H9 (cell line): ENCODE measurements at regions not wholly inside any gene's neighbourhood (a gene's known extent, or its start where the extent isn't known, plus 50 kb on each side); places are given as distances from the start of the nearest gene placed in this dataset.

Source experiments
- DNase-seq: peaks from one replicate; pipeline ENCODE4 v3.0.0-alpha.2; 2017
- H2AFZ ChIP-seq: one replicate; pipeline ENCODE4 v1.6.1; 2013; ENCODE audit warnings: mild to moderate bottlenecking, low read length, control low read depth, moderate library complexity
- H2AK5ac ChIP-seq: 2 replicates; pipeline ENCODE4 v1.6.1; 2013; ENCODE audit warnings: low read length, control low read depth, mixed read lengths; ENCODE audit not compliant: insufficient read length
- H2BK120ac ChIP-seq: one replicate; pipeline ENCODE4 v1.6.1; 2013; ENCODE audit warnings: low read depth, mild to moderate bottlenecking, low read length, control low read depth, inconsistent platforms; ENCODE audit not compliant: poor library complexity, severe bottlenecking
- H2BK12ac ChIP-seq: 2 replicates; pipeline ENCODE4 v1.6.1; 2013; ENCODE audit warnings: low read length, control low read depth, mixed read lengths, low read depth; ENCODE audit not compliant: insufficient read length
- H2BK15ac ChIP-seq: 2 replicates; pipeline ENCODE4 v1.6.1; 2013; ENCODE audit warnings: low read depth, low read length, control low read depth
- H2BK20ac ChIP-seq: one replicate; pipeline ENCODE4 v1.6.1; 2013; ENCODE audit warnings: low read depth, mild to moderate bottlenecking, low read length, control low read depth, inconsistent platforms; ENCODE audit not compliant: poor library complexity, severe bottlenecking
- H2BK5ac ChIP-seq: 2 replicates; pipeline ENCODE4 v1.6.1; 2013; ENCODE audit warnings: low read length, control low read depth, mixed read lengths; ENCODE audit not compliant: insufficient read length
- H3K14ac ChIP-seq: 2 replicates; pipeline ENCODE4 v1.6.1; 2013; ENCODE audit warnings: low read length, control low read depth; ENCODE audit not compliant: insufficient read depth
- H3K18ac ChIP-seq: 2 replicates; pipeline ENCODE4 v1.6.1; 2013; ENCODE audit warnings: low read depth, mild to moderate bottlenecking, mixed read lengths, low read length, control low read depth; ENCODE audit not compliant: insufficient read length
- H3K23ac ChIP-seq: 2 replicates; pipeline ENCODE4 v1.6.1; 2013; ENCODE audit warnings: low read length, control low read depth, mixed read lengths, low read depth; ENCODE audit not compliant: insufficient read length
- H3K23me2 ChIP-seq: 2 replicates; pipeline ENCODE4 v1.6.1; 2013; ENCODE audit warnings: low read depth, mild to moderate bottlenecking, mixed read lengths, low read length, control low read depth; ENCODE audit not compliant: insufficient read length, poor library complexity, severe bottlenecking
- H3K27ac ChIP-seq: 2 replicates; pipeline ENCODE4 v1.5.1; 2013; ENCODE audit warnings: low read length, control low read depth, mixed read lengths, low read depth; ENCODE audit not compliant: insufficient read length
- H3K27me3 ChIP-seq: 2 replicates; pipeline ENCODE4 v1.6.1; 2013; ENCODE audit warnings: low read length, control low read depth, inconsistent platforms; ENCODE audit not compliant: insufficient read depth
- H3K4ac ChIP-seq: 2 replicates; pipeline ENCODE4 v1.6.1; 2013; ENCODE audit warnings: low read depth, mild to moderate bottlenecking, control low read depth, inconsistent platforms, low read length, moderate library complexity
- H3K4me1 ChIP-seq: 2 replicates; pipeline ENCODE4 v1.6.1; 2013; ENCODE audit warnings: low read length, control low read depth, inconsistent platforms; ENCODE audit not compliant: insufficient read depth
- H3K4me2 ChIP-seq: 2 replicates; pipeline ENCODE4 v1.6.1; 2013; ENCODE audit warnings: low read length, control low read depth, mixed read lengths; ENCODE audit not compliant: insufficient read length, insufficient read depth
- H3K56ac ChIP-seq: 2 replicates; pipeline ENCODE4 v1.6.1; 2013; ENCODE audit warnings: low read depth, mild to moderate bottlenecking, mixed read lengths, low read length, control low read depth; ENCODE audit not compliant: insufficient read length
- H3K79me1 ChIP-seq: 2 replicates; pipeline ENCODE4 v1.6.1; 2013; ENCODE audit warnings: low read depth, mild to moderate bottlenecking, moderate library complexity, low read length, control low read depth, inconsistent platforms; ENCODE audit not compliant: insufficient read depth, poor library complexity, severe bottlenecking
- H3K79me2 ChIP-seq: 2 replicates; pipeline ENCODE4 v1.6.1; 2013; ENCODE audit warnings: low read length, control low read depth, inconsistent platforms; ENCODE audit not compliant: insufficient read depth
- H3K9ac ChIP-seq: 2 replicates; pipeline ENCODE4 v1.6.1; 2013; ENCODE audit warnings: low read length, control low read depth, mixed read lengths; ENCODE audit not compliant: insufficient read length; ENCODE audit errors: extremely low read depth
- H3K9me3 ChIP-seq: one replicate; pipeline ENCODE4 v1.6.1; 2013; ENCODE audit warnings: low read depth, low read length, inconsistent platforms; ENCODE audit not compliant: control insufficient read depth
- H3T11ph ChIP-seq: one replicate; pipeline ENCODE4 v1.6.1; 2013; ENCODE audit warnings: mild to moderate bottlenecking, low read length, control low read depth, inconsistent platforms
- H4K20me1 ChIP-seq: one replicate; pipeline ENCODE4 v1.6.1; 2013; ENCODE audit not compliant: control insufficient read depth, insufficient read length, insufficient read depth
- H4K5ac ChIP-seq: 2 replicates; pipeline ENCODE4 v1.6.1; 2013; ENCODE audit warnings: low read depth, mild to moderate bottlenecking, mixed read lengths, low read length, control low read depth; ENCODE audit not compliant: insufficient read length
- H4K8ac ChIP-seq: replicated peaks from 2 replicates; pipeline ENCODE4 v1.6.1; 2013; ENCODE audit warnings: low read length, control low read depth, mixed read lengths, low read depth; ENCODE audit not compliant: insufficient read length
- H4K91ac ChIP-seq: 2 replicates; pipeline ENCODE4 v1.6.1; 2013; ENCODE audit warnings: low read depth, mild to moderate bottlenecking, moderate library complexity, mixed read lengths, low read length, control low read depth; ENCODE audit not compliant: insufficient read length
- H3K27ac Mint-ChIP-seq, 3 experiments: 2 replicates in 2 of 3; 3 replicates in 1 of 3; pipeline ENCODE4 v1.8.0; 2020 to 2021; ENCODE audit warnings: mixed read lengths in 3 of 3, mild to moderate bottlenecking in 1 of 3, moderate library complexity in 1 of 3
- H3K27me3 Mint-ChIP-seq: 2 replicates; pipeline ENCODE4 v1.8.0; 2021; ENCODE audit warnings: low read depth, mild to moderate bottlenecking, moderate library complexity, mixed read lengths
- H3K36me3 Mint-ChIP-seq, 3 experiments: 2 replicates in 2 of 3; 3 replicates in 1 of 3; pipeline ENCODE4 v1.8.0; 2020 to 2021; ENCODE audit warnings: low read depth in 3 of 3, mixed read lengths in 3 of 3; ENCODE audit not compliant: insufficient read depth in 1 of 3
- H3K4me1 Mint-ChIP-seq, 2 experiments: 2 replicates each; pipeline ENCODE4 v1.8.0; 2020; ENCODE audit warnings: mixed read lengths in 2 of 2
- H3K4me3 Mint-ChIP-seq, 2 experiments: 2 replicates in 1 of 2; 3 replicates in 1 of 2; pipeline ENCODE4 v1.8.0; 2020 to 2021; ENCODE audit warnings: mild to moderate bottlenecking in 2 of 2, mixed read lengths in 2 of 2, moderate library complexity in 1 of 2
- H3K9me3 Mint-ChIP-seq, 2 experiments: 2 replicates in 1 of 2; 3 replicates in 1 of 2; pipeline ENCODE4 v1.8.0; 2020; ENCODE audit warnings: mild to moderate bottlenecking in 2 of 2, mixed read lengths in 2 of 2, moderate library complexity in 1 of 2
- CTCF ChIP-seq: fragments of 200-600 bp; sonication (generic); conservative IDR thresholded peaks from 3 replicates; pipeline ENCODE4 v1.8.0; 2021; ENCODE audit warnings: antibody characterized with exemption, mild to moderate bottlenecking
- whole genome bisulfite sequencing: extraction: QIAGEN DNeasy Blood & Tissue Kit; methylation state at CpG from one replicate; pipeline ENCODE4 v1.1.7; 2013; ENCODE audit warnings: missing lambda C conversion rate, low lambda C conversion rate, mixed read lengths; ENCODE audit not compliant: insufficient read length; ENCODE audit errors: extremely low coverage; 5-methylcytosine and 5-hydroxymethylcytosine counted together

GRCh38 chr1:83511146-83511726 is 487.7 kb downstream of the TTLL7 start:
- H4K20me1 ChIP-seq: no peaks in the 10 kb centered on the region
- no peaks in the 10 kb centered on the region for H3K4me1 ChIP-seq
- no peak overlapping the region for H4K8ac ChIP-seq
- no peak overlapping the region for H2BK5ac ChIP-seq
- H3K4me2 ChIP-seq: no peak overlapping the region
- no peak overlapping the region for H2AK5ac ChIP-seq
- no CpG with 5 or more reads among the region's 2 CpGs for WGBS
- H3K27ac ChIP-seq: no peak overlapping the region
- no peaks in the 10 kb centered on the region for H3K9me3 ChIP-seq
- Mint-ChIP-seq H3K4me1 (peaks cover 0 to 3% of the 10 kb centered on the region in 2 experiments; a peak in 1 of 4 replicates), H3K4me3 (no peak overlapping the region), H3K27ac (no peak overlapping the region), H3K36me3 (no peaks in the 10 kb centered on the region), H3K9me3 (no peaks in the 10 kb centered on the region), H3K27me3 (no peaks in the 10 kb centered on the region)
- H3K23me2 ChIP-seq: no peaks in the 10 kb centered on the region
- H3K4ac ChIP-seq: no peak overlapping the region
- H2BK20ac ChIP-seq: no peak overlapping the region
- DNase-seq: no peak
- H4K5ac ChIP-seq: no peak overlapping the region
- no peak overlapping the region for H2BK15ac ChIP-seq
- no peak overlapping the region for H3K56ac ChIP-seq
- H2BK120ac ChIP-seq: no peak overlapping the region
- H3K14ac ChIP-seq: no peak overlapping the region
- no peak overlapping the region for H3T11ph ChIP-seq
- H3K79me1 ChIP-seq: no peaks in the 10 kb centered on the region
- no peak overlapping the region for H2AFZ ChIP-seq
- H3K79me2 ChIP-seq: no peaks in the 10 kb centered on the region
- H4K91ac ChIP-seq: no peak overlapping the region
- no peak overlapping the region for H3K18ac ChIP-seq
- H3K27me3 ChIP-seq: no peaks in the 10 kb centered on the region
- no peak overlapping the region for H3K23ac ChIP-seq
- no peak overlapping the region for H2BK12ac ChIP-seq
- H3K9ac ChIP-seq: no peak overlapping the region
- TF ChIP-seq CTCF: no peak
